ENCODE measurements at regions not wholly inside any gene's neighbourhood (a gene's known extent, or its start where the extent isn't known, plus 50 kb on each side); places are given as distances from the start of the nearest gene placed in this dataset.

DNA sequence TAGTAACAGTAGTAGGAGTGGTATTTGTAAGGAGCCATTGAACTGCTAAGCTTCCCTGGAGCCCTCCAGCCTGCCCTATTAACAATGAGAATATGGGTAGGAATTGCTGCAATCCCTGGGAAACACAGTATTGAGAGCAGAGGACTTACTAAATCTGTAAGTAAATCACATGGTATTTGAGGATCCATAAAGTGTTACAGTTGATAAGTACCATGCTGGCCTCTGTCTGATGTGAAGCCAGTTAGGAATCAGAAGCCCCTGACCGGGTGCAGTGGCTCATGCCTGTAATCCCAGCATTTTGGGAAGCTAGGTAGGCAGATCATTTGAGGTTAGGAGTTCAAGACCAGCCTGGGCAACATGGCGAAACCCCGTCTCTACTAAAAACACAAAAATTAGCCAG, 224.6 kb downstream of the C1D start:
- TF ChIP-seq RARG (CRISPR knock-in tag; IDR thresholded peaks at IDR 0.05; ENCODE audit: low read depth) (no peak), RAD21 (CRISPR knock-in tag; IDR thresholded peaks at IDR 0.05) (no peak), PITX1 (CRISPR knock-in tag; IDR thresholded peaks at IDR 0.05) (no peak), TOPORS (CRISPR knock-in tag; IDR thresholded peaks at IDR 0.05) (no peak), ZNF605 (CRISPR knock-in tag; IDR thresholded peaks at IDR 0.05) (no peak), NR2C2 (CRISPR knock-in tag; IDR thresholded peaks at IDR 0.05; ENCODE audit: borderline replicate concordance) (no peak), JUND (CRISPR knock-in tag; IDR thresholded peaks at IDR 0.05) (no peak), ZNF552 (CRISPR knock-in tag; IDR thresholded peaks at IDR 0.05; ENCODE audit: borderline replicate concordance) (no peak)
- TF ChIP-seq, protein P1, sequence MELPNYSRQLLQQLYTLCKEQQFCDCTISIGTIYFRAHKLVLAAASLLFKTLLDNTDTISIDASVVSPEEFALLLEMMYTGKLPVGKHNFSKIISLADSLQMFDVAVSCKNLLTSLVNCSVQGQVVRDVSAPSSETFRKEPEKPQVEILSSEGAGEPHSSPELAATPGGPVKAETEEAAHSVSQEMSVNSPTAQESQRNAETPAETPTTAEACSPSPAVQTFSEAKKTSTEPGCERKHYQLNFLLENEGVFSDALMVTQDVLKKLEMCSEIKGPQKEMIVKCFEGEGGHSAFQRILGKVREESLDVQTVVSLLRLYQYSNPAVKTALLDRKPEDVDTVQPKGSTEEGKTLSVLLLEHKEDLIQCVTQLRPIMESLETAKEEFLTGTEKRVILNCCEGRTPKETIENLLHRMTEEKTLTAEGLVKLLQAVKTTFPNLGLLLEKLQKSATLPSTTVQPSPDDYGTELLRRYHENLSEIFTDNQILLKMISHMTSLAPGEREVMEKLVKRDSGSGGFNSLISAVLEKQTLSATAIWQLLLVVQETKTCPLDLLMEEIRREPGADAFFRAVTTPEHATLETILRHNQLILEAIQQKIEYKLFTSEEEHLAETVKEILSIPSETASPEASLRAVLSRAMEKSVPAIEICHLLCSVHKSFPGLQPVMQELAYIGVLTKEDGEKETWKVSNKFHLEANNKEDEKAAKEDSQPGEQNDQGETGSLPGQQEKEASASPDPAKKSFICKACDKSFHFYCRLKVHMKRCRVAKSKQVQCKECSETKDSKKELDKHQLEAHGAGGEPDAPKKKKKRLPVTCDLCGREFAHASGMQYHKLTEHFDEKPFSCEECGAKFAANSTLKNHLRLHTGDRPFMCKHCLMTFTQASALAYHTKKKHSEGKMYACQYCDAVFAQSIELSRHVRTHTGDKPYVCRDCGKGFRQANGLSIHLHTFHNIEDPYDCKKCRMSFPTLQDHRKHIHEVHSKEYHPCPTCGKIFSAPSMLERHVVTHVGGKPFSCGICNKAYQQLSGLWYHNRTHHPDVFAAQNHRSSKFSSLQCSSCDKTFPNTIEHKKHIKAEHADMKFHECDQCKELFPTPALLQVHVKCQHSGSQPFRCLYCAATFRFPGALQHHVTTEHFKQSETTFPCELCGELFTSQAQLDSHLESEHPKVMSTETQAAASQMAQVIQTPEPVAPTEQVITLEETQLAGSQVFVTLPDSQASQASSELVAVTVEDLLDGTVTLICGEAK (IDR thresholded peaks at IDR 0.05) = no peak
- TF ChIP-seq, protein P1 (CRISPR knock-in tag; IDR thresholded peaks at IDR 0.05) = no peak
- TF ChIP-seq, protein P2, sequence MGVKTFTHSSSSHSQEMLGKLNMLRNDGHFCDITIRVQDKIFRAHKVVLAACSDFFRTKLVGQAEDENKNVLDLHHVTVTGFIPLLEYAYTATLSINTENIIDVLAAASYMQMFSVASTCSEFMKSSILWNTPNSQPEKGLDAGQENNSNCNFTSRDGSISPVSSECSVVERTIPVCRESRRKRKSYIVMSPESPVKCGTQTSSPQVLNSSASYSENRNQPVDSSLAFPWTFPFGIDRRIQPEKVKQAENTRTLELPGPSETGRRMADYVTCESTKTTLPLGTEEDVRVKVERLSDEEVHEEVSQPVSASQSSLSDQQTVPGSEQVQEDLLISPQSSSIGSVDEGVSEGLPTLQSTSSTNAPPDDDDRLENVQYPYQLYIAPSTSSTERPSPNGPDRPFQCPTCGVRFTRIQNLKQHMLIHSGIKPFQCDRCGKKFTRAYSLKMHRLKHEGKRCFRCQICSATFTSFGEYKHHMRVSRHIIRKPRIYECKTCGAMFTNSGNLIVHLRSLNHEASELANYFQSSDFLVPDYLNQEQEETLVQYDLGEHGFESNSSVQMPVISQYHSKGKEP (CRISPR knock-in tag; IDR thresholded peaks at IDR 0.05) = no peak
- TF ChIP-seq, protein P3, sequence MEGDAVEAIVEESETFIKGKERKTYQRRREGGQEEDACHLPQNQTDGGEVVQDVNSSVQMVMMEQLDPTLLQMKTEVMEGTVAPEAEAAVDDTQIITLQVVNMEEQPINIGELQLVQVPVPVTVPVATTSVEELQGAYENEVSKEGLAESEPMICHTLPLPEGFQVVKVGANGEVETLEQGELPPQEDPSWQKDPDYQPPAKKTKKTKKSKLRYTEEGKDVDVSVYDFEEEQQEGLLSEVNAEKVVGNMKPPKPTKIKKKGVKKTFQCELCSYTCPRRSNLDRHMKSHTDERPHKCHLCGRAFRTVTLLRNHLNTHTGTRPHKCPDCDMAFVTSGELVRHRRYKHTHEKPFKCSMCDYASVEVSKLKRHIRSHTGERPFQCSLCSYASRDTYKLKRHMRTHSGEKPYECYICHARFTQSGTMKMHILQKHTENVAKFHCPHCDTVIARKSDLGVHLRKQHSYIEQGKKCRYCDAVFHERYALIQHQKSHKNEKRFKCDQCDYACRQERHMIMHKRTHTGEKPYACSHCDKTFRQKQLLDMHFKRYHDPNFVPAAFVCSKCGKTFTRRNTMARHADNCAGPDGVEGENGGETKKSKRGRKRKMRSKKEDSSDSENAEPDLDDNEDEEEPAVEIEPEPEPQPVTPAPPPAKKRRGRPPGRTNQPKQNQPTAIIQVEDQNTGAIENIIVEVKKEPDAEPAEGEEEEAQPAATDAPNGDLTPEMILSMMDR (CRISPR knock-in tag; IDR thresholded peaks at IDR 0.05) = no peak
